ENCODE measurements at regions not wholly inside any gene's neighbourhood (a gene's known extent, or its start where the extent isn't known, plus 50 kb on each side); places are given as distances from the start of the nearest gene placed in this dataset.

- TF ChIP-seq CTCF (IDR thresholded peaks at IDR 0.05; ENCODE audit: low read depth, low read length, poor library complexity, severe bottlenecking) (no peak), EZH2phosphoT487 (IDR thresholded peaks at IDR 0.05; ENCODE audit: borderline replicate concordance, low read length) (no peak)
Measured at GRCh38 chr22:25419247-25420113, 145.0 kb upstream of the GRK3 start.
